Hindlimb muscle (tissue), 1 donor: ENCODE measurements at regions not wholly inside any gene's neighbourhood (a gene's known extent, or its start where the extent isn't known, plus 50 kb on each side); places are given as distances from the start of the nearest gene placed in this dataset.
"Not testable (repeated sequence)": the region's sequence is repeated elsewhere in the genome, so short reads cannot be mapped to it uniquely, and the experiment has no call there.

Source experiments
- DNase-seq: peaks from one replicate; pipeline ENCODE4 v3.0.0-alpha.2; 2013

- not testable (repeated sequence) for DNase-seq
Measured at GRCh38 chr10:47711428-47711827, 52.0 kb downstream of the SYT15B start.

DNA sequence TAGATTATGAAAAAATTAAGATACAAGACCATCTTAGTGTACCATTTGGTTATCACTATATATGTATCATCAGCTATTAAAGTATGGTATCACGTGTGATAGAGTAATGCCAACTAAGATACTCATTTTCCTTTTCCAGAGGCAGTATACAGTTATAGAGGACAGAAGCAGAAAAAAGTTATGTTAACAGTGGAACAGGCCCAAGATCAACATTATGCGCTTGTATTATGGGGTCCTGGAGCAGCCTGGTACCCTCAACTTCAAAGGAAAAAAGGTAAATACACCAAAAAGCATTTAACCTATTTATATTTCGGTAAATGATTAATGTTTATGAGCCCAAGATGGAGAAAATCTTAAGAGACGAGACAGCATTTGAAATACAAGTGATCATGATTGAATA is 52.9 kb downstream of the SYT15B start:
- not testable (repeated sequence) for DNase-seq

- peak; percentile 2 for DNase-seq
Measured at GRCh38 chr10:47705698-47706414, 57.5 kb downstream of the SYT15B start.

DNA sequence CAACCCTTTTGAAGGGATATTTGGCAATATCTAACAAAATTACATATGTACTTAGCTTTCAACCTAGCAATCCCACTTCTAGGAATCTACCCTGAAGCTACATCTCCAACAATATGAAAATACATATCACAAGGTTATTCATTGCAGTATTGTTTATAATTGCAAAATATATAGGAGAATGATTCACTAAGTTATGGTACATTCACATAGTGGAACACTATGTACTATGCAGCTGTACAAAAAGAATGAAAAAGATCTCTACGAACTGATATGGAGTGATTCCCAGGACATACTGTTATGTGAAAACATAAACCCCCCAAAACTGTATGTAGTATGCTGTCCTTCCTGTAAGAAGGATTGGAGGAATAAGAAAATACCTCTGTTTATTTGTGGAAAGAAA is 62.1 kb downstream of the SYT15B start:
- DNase-seq = not testable (repeated sequence)

DNA sequence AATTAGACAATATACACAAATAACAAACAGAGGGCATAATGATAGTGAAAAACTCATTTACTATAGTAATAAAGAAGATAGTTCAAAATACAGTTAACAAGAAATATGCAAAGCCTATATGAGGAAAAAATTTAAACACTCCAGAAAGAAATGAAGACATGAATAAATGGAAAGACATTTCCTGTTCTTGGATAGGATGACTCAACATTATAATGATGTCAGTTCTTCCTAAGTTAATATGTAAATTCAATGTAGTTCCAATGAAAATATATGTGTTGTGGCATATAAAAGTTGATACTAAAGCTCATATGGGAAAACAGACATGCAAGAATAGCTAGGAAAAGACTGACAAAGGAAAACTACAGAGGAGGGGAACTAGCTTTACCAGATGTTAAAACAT is 63.5 kb downstream of the SYT15B start:
- not testable (repeated sequence) for DNase-seq

- DNase-seq = not testable (repeated sequence)
Measured at GRCh38 chr10:47696170-47696569, 67.2 kb downstream of the SYT15B start.

- not testable (repeated sequence) for DNase-seq
Measured at GRCh38 chr10:47695149-47695548, 68.2 kb downstream of the SYT15B start.

DNA sequence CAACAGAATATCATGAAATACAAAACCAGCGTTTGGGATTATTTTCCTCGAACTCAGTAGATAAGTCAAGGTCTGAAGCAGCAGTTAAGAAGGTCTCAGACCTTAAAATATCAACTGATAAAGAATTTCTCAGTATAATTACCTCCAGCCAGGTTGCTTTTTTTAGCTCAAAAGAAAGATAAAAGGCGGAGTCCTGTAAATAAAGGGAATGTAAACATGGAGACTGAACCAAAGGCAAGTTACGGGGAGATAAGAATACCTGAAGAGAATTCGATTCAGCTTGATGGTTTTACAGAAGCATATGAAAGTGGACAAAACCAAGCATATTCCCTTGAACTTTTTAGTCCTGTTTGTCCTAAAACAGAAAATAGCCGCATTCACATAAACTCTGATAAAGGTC is 73.1 kb downstream of the SYT15B start:
- not testable (repeated sequence) for DNase-seq

GRCh38 chr10:47683826-47684475 is 79.4 kb downstream of the SYT15B start:
- DNase-seq = not testable (repeated sequence)

GRCh38 chr10:47681638-47681990 is 81.8 kb downstream of the SYT15B start:
- DNase-seq = not testable (repeated sequence)

- not testable (repeated sequence) for DNase-seq
Measured at GRCh38 chr10:47680848-47681637, 82.3 kb downstream of the SYT15B start.

- not testable (repeated sequence) for DNase-seq
Measured at GRCh38 chr10:47676102-47676501, 87.3 kb downstream of the SYT15B start.

DNA sequence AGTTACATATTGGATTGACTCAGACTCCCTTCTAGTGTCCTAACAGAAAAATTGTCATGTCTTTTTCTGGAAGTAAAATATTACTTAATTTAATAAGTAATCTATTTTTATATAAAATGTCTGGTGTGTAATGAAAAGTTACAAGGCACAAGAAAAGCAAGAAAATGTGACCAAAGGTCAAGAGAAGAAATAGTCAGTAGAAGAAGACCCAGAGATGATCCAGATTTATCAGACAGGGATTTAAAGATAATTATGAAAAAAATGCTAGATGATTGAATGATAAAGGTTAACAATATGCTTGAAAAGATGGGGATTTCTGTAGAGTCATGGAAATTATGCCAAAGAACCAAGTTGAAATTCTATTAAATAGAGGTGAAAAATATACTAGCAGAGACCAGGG is 87.8 kb downstream of the SYT15B start:
- not testable (repeated sequence) for DNase-seq

DNA sequence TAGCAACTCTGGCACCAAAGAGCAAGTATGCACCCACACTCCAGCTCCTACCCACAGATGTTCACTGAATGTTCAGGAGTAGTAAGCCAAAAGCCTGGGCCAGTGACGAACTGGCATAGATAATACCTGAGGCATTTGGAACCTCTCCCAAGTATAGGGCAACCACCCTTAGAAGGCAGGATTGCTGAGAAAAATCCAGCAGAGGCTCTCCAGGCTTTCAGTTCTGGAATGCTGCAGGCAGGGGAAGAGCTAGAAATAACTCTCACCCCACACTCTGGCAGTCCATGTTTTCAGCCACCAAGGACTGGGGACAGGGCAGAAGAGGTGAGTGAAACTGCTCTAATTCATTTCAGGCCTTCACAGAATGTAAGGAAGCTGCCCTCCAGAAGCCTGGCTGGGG is 90.3 kb downstream of the SYT15B start:
- not testable (repeated sequence) for DNase-seq

DNA sequence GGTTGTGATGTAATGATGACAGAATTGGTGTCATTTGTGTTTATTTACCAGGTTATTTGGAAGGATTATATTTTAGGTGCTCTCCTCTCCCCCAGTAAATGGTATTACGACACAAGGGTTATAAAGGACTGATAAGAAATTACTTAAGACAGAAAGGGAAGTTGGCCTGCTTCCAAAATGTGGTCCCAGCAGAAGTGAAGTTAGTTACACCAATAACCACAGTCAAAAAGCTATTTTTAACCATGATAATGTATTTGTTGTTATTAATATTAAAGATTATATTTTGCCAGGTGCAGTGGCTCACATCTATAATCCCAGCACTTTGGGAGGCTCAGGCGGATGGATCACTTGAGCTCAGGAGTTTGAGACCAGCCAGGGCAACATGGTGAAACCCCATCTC is 92.5 kb downstream of the SYT15B start:
- DNase-seq = not testable (repeated sequence)

DNA sequence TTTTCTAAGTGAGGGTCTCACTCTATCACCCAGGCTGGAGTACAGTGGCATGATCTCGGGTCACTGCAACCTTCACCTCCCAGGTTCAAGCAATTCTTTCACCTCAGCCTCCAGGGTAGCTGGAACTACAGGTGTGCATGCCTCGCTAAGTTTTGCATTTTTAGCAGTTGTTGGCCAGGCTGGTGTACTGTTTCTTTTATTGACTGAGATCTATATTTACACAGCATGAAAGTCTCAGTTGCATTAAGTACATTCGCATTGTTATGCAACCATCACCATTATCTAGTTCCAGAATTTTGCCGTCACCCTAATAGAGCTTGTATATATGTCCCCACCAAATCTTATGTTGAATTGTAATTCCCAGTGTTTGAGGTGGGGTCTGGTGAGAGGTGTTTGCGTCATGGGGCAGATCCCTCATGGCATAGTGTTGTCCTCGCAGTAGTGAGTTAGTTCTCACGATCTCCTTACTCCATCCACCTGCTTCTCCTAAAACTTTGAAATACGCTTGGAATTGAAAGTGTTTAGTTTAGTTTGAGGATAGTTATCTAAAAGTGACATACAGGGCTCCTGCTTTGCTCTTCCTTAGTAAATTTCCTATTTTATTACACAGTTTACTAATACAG is 101.3 kb downstream of the SYT15B start:
- not testable (repeated sequence) for DNase-seq

DNA sequence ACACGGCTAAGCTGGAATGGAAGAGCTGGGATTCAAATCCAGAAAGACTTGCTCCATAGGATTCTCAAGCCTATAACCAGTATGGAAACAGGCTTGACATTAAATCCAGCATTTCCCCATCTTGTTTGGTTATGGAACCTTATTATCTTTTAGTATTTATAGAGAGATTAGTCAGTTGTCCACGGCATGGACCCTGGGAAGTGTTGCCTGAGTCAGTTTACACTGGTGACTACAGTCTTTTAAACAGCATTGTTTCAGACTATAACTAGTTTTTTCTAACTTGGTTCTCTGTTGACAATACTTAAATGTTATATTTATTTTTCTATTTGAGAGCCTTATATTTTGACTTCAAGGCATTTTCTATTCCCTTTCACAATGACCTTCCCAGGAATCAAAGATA is 106.7 kb downstream of the SYT15B start:
- DNase-seq = not testable (repeated sequence)

DNA sequence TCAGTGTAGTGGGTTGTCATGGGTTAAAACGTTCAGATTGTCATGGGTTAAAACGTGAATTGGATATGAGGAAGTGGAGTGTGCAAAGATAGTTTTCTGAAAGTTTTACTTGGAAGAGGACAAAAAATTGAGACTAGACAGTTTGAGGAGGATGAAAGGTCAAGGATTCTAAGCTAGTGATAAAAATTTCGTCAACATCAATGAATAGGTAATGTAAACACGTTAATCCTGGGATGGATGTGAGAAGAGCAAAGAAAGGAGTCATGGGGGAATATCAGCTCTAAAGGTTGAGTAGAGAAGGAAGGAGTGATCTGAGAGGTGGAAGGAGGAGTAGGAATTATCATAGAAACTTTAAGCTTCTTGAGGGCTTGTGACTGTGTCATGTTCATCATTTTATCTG is 109.2 kb downstream of the SYT15B start:
- not testable (repeated sequence) for DNase-seq

- DNase-seq = not testable (repeated sequence)
Measured at GRCh38 chr10:47648594-47648993, 114.8 kb downstream of the SYT15B start.

DNA sequence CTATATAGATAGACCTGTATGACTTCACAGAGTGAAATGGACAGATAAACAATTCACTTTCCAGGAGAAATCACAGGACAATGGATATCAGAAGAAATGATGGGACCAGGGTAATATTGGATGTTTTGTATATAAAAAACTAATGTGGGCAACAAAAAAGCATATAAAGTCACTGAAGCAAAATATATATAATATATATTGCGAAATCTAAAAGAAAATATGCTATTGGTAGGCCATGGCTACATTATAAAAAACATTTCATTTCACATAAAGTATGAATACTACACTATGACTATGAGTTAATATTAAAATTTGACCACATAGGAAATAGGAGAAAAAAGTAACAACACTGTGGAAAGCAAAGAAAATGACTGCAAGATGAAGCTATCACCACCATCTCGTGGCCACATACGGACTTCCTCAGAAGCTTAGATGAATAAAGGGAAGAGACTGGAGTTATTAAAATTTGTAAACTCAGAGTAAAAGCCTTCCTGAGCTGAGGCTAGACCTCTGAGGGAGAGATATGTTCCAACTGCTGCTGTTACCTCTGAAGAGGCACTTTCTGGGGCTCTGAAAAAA is 115.8 kb downstream of the SYT15B start:
- not testable (repeated sequence) for DNase-seq

DNA sequence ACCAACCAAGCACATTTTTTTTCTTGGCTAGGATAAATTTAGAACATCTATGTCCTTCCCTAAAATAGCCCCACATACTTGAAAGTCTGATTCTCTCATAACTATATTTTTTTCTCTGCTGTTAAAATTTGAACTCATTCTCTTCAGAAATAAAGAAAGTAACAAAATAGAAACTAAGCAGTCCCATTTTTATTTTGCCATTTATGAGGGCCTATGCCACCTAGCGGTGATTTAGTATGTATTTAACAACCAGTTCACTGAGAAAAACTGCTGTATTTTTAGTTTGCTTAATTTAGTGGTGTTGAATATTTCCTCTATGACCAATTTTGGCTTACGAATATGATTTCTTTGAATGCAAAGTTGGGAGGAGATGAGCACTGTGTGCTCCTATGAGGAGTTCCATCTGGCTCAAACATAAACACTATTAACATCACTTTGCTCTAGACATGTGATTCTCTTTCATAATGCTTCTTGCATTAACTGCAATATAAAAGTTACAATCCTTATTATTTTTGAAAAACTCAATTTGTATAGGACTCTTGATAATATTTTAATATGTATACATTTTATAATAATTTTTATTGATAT is 116.6 kb downstream of the SYT15B start:
- peak; percentile 33 for DNase-seq

GRCh38 chr10:47626975-47627374 is 103.5 kb upstream of the AGAP9 start:
- not testable (repeated sequence) for DNase-seq
